ENCODE measurements at regions not wholly inside any gene's neighbourhood (a gene's known extent, or its start where the extent isn't known, plus 50 kb on each side); places are given as distances from the start of the nearest gene placed in this dataset.

- TF ChIP-seq EP300 (IDR thresholded peaks at IDR 0.05), result no peak
- TF ChIP-seq, protein P1, sequence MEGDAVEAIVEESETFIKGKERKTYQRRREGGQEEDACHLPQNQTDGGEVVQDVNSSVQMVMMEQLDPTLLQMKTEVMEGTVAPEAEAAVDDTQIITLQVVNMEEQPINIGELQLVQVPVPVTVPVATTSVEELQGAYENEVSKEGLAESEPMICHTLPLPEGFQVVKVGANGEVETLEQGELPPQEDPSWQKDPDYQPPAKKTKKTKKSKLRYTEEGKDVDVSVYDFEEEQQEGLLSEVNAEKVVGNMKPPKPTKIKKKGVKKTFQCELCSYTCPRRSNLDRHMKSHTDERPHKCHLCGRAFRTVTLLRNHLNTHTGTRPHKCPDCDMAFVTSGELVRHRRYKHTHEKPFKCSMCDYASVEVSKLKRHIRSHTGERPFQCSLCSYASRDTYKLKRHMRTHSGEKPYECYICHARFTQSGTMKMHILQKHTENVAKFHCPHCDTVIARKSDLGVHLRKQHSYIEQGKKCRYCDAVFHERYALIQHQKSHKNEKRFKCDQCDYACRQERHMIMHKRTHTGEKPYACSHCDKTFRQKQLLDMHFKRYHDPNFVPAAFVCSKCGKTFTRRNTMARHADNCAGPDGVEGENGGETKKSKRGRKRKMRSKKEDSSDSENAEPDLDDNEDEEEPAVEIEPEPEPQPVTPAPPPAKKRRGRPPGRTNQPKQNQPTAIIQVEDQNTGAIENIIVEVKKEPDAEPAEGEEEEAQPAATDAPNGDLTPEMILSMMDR (IDR thresholded peaks at IDR 0.05), result no peak
Measured at GRCh38 chr3:18761530-18761929, 336.4 kb upstream of the SATB1 start.

All from ovary (tissue), 3 donors.